ENCODE measurements at regions not wholly inside any gene's neighbourhood (a gene's known extent, or its start where the extent isn't known, plus 50 kb on each side); places are given as distances from the start of the nearest gene placed in this dataset.

DNA sequence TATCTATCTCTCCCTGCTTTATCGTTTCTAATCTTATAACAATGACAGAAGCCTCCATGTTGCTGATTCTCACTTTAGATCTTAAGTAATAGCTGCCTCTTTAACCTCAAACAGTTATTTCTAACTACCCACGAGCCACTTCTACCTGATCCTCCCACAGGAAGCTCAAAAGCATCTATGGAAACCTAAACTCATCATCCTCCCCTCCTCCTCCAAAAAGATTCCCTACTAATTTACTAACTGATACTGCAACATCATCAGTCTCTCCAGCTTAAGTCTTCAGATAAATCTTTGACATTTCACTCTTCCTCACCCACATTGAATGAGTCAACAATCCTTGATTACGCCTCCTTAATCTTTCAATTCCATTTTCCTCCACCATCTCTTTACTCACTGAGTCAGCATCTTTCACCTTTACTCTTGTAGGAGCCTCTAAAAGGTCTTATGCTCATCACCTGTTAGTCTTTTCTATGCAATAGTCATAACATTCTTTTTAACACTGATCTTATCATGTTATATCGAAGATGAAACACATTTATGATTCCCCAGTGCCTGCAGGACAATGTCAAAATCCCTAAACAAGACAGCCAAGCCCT lies 526.7 kb upstream of the CDH4 start:
- DNase-seq = no peak

DNA sequence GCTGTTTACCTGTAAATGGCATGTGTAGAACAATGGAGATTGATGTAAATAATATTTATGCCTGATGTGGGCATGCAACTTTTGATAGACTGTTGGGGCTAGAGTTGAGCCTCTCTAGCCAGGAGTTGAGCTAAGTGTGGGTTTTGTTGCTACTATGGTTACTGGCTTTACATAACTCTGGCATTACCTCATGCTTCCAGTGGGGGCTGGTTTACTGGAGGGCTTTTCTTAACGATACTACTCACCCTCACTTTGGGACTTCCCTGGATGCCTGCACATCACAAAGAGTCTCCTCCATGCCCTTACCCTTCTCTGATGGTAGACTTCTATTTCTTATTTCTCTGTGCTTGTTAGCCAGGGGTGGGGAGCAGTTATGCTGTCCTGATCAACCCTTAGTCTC lies 524.6 kb upstream of the CDH4 start:
- DNase-seq = no peak

DNA sequence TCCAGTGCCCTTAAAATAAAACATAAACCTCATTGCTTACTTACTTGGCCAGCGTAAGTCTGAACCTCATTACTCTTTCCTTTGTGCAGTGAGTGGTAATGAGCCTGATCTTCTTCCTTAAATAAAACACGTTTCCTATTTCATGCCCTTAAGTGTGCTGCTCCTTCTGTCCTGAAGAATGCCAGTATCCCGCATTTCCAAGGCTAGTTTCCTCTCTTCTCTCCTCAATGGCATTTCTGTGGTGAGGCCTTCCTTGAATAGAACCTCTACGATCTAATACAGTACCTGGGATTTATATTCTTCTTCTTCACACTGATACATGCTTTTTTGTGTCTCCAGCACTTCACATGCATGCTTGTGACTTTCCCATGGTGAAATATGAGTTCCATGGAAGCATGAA lies 523.4 kb upstream of the CDH4 start:
- DNase-seq = no peak

DNA sequence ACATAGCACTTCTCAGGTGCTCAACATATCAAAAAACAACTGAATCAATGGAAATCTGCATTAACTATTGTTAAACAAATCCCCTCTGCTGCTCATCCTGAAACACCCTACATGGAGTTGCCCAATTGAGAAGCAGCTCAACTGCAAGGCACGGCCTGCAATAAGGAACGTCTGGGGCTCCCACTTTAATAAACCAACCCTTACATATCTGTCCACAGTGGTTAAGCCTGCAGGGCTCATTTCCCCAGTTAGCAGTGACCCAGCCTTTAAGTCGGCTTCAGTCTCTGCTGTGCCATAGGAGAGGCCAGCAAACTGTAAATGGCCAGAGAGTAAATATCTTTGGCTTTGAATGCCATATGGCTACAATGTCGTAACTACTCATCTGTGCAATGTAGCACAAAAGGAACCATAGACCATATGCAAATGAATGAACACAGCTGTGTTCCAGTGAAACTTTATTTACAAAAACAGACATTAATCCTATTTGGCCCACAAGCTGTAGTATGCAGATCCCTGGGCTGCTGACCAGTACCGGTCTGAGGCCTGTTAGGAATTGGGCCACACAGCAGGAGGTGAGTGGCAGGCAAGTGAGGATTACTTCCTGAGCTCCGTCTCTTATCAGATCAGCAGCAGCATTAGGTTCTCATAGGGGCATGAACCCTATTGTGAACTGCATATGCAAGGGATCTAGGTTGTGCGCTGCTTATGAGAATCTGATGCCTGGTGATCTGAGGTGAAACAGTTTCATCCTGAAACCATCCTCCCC lies 522.7 kb upstream of the CDH4 start:
- no peak for DNase-seq

DNA sequence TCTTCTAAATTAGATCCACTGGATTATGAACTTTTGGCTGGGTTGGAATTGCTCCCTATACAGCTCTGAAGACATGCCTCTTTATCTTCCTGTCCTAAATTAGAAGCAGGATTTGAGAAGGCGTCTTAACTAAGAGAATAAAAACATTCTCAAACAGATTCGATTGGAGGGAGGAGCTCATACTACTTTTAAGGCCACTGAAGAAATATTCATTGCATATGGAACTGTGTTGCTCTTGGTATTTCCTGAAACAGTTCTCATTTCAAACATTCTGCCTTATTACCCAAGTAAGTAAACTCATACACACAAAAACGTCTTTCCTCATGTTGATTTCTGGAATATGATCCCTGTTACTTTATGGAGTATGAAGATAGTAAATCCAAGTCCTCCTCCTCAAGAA lies 519.7 kb upstream of the CDH4 start:
- DNase-seq = no peak

DNA sequence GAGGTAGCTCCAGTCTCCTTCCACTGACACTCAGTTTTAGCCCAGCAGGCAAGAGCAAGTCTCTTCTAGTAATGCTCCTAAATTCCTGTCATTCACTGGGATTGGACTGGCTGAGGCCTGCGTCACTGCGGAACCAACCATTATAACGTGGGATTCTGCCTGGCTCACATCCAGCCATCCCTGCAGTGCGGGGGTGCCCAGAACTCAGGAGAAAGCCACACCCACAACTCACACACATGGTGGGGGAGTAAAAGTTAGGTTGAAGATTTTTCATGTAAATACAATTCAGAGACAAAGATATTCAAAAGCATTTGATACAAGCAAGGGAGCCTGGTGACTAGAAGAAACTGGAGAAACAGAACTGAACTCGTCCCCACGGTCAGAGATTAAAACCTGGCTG lies 504.0 kb upstream of the CDH4 start:
- no peak for DNase-seq

DNA sequence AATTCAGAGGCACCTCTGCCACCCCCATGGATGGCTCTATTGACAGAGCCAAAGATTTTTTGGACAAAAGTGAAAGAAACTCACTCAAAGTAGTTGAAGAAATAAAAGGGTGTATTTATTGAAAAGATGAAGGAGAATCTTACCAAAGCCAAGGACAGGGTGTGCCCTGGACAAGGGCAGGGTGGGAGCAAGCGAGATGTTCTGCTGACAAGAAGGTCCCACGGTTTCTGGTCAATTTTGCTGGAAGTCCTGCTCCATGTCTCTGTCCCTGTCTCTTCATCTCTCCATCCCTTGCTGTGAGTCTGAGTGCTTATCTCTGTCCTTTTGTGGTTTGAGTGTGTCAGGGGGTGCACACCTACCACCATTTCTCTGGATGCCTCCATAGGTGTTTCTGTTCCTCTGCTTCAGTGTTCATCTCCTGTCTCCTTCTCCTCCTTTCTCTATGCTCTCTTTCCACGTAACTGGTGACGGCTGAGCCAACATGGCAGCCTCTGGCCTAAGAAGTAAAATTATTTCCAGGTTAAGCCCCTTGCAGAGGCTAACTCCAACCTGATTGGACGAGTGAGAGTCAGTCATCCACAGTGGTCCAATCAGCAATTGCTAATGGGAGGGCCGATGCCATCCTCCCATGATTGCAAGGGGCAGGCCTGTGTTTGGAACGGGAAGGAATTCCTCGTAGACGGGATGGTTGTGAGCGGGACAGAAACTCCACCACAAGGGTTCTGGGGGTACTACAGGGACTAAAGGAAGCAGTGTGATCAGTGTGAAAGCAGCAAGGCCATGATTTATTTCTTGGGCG lies 502.1 kb upstream of the CDH4 start:
- no peak for DNase-seq

DNA sequence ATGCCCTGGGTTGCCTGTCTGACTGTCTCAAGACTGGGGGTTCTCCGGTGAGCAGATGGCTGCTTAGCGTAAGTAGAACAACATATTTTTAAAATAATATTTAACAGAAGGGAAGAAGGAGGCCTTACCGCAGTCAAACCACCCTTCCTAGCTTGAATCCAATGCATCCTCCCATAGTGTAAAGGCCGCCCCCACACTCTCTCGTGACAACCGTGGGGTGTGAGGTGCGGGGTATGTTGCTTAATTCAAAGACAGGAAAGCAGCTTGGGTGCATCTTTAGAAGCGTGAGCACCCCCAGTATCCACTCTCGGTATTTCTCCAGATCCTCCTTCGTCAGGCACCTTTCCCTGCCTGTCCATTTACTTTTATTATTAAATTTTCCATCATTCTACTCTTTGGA lies 501.2 kb upstream of the CDH4 start:
- no peak for DNase-seq

DNA sequence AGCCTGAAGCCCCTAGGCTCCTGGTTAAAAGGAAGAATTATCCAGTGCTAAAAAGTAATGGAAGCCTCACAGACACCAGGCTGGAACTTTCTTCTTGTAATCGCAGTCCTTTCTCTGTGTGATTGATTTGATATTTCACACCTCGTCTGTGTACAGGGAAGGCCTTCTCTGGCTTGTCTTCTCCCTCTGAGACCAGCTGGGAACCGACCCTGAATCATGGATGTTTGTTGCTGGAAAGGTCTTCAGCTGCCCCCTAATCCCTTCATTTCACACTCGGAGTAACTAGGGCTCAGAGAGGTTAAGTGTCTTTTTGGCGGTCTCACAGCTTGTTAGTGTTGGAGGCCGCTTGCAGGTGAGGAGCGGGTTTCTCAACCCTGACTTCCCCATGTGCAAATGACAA lies 500.2 kb upstream of the CDH4 start:
- DNase-seq = no peak

DNA sequence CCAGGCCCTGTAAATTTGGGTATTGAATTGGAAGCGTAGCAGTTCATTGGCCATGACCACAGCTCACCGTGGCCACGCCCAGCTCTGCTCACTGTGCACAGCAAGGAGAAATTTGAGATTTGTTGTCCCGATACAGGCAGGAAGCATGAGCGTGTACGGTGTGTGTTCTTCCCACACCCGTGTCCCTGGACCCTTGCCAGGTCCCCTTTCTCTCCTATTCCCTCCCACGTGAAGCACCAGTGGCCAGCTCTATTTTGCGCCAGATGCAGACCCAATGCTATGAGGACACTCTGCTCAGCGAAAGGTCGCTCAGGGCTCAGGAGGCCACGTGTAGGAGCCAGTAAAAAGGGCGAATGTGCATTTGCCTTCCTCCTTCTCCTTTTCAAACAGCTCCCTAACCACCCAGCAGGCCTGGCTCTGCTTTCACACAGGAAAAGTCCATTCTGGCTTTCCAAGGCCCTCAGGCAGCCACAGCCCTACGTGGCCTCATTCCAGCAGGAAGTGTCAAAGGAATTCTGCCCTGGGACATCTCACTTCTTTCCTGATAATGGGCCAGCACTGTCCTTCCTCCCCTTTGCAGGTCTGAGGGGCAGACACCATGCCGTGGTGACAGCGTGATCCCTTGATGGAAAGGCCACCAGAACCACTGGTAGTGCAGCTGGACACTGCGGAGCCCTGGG lies 499.2 kb upstream of the CDH4 start:
- DNase-seq = no peak

DNA sequence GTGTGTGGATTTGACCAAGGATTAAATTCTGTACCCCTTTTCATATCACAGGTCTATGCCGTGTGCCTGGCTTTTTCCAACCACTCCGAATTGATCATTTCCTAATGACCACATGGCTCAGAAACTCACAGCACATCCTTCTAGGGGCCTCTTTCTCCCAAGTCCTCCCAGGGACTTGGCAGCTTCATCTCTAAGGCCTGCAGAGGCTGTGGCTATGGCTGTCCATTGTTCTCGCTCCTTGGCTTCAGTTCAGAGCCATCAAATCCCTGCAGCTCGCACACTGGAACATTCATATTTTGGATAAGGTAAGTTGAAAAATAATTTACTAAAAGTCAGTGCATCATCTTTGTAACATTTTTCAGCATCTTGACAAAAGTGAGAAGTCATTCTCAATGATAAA lies 497.2 kb upstream of the CDH4 start:
- DNase-seq = no peak

DNA sequence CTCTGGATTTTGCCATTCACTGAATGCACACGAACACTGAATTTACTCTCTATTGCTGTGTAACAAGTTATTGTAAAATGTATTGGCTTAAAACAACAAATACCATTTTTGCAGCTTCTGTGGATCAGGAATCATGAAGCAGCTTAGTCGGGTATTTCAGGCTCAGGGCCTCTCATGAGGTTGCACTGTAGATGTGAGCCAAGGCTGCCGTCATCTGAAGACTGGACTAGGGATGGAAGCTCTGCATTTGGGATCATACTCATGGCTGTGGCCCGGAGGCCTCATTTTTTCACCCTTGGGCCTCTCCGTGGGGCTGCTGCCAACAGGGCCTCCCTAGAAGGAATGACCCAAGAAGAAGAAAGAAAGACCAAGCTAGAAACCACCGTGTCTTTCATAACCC lies 492.4 kb upstream of the CDH4 start:
- no peak for DNase-seq

DNA sequence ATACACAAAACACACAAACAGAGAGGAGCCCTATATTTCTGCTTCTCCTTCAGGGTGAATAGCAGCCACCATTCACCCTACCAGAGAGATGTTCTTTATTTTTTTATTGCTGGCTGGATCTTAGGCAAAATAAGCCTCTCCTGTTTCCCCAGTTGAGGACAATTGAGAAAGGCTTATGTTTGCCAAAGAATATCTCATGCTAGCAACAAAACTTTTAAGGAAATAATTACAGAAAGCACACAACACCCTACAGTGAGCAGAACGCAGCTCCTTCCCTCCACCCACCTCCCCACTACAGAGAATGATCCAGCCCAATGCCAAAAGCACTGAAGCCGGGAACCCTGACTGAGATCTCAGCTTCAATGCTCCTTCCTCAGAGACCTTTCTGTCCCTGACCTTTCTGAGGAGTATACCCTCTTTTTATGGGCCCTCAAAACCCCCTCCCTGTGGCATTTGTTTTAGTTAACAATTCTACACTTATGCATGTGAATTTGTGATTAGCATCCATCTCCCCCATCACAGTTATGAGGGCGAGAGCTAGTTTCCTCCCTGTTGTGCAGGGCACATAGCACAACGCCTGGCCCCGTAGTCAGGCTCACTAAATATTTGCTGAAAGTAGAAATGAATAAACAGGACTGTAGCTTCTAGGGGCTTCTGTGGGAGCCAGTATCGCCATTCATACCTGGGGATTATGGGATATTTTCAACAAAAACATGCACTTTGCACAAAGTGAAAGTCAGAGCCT lies 491.6 kb upstream of the CDH4 start:
- no peak for DNase-seq

DNA sequence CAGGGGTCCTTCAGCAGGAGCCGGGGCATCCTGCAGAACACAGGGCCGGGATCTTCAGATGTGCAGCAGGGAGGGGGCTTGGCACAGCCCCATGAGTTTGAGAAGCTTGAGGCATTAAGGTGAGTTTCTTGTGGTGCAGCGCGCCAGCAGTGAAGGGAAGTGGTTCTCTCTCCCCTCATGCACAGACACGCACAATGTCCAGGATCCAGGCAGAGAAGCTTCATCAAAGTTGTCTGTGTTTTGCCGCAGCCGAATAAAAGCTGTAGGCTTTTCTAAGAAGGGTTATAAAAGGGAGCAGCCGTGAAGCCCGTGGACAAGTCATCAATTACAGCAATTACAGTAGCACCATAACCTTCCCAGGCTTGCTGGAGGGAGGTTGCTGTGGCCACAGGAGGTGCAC lies 491.0 kb upstream of the CDH4 start:
- DNase-seq = no peak

DNA sequence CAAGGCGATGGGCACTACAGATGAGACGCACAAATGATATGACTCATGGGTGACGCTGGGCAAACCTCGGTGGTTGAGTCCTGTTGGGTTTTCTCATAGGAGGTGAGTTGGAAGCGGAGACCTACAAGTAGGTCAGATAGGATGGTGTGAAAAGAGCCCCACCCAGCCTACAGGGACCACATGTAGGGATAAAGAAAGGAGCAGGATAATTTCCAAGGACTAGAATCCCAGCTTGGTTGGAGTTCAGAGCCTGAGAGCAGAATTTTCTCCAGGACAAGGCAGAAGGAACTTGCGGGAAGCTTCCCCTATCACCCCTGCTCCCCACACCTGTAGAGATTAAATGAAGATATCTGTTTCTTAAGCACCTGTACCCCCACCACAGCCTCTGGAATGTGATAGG lies 489.7 kb upstream of the CDH4 start:
- no peak for DNase-seq

DNA sequence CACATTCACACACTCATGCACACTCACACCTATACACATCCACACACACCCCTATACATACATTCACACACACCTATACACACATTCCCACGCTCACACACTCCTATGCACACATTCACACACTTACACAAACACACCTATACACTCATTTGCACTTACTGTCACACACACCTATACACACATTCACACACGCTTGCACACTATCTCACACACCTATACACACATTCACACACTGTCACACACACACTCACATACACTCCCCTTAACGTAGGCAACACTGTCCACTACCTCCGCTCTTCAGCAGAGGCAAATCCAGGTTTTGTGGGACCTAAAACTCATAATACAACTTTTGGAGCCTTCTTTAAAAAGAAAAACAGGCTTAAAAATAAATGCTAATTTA lies 487.7 kb upstream of the CDH4 start:
- no peak for DNase-seq

DNA sequence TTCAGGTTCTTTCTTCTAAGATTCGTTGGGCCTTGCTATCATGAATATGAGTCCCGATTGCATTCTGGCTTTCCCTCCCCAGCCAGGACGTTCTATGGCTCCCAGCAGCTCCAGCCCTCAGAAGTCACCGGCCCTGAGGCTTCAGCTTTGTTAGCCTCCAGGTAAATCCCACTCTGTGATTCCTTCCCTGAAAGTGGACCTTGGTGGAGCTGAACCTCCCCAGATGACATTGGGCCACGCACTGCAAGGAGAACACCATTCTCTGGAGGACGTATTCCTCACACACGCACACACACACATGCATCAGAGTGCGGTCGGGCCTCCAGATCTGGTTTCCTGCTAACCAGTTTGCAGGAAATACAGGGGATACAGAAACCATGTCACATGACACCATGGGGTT lies 487.3 kb upstream of the CDH4 start:
- DNase-seq = no peak

DNA sequence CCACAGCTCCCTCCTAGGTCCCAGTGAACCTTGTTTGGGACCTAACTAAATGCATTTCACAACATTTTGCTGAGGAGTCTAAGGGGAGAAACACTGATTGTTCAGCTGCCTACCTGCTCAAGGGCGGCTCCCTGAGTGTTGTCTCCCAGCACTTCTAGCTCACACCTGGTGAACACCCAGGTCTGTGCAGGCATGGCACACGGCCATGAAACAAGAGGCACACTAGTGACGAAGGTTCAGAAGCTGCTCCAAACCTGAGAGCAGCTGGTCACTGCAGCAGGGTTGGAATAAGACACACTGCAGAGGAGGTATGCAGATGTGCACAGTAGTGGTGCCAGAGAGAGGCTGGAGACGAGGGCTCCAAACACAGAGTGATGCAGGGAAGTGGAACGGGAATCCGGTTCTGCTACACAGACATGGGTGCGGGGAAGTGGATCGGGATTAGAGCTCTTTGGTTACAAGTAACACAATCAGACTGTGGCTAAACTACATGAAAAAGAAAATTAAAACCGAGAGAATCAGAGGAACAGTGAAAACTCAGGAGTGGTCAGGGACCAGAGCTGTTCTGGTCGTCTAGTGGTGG lies 486.1 kb upstream of the CDH4 start:
- DNase-seq = no peak

DNA sequence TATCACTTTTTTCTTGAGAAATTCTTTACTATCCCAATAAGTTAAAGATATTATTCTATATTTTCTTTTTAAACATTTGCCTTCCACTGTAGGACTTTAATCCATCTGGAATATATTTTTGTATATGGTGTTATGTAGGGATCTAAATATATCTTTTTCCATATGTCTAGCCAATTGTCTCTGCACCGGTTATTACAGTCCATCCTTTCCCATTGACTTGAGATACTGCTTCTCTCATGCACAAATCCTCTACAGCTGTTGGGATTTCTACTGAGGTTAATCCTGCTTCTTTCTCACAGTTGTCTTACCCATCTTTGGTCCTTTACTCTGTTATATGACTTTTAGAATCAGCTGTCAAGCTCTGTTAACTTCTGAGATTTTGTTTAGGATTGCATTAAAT lies 483.8 kb upstream of the CDH4 start:
- no peak for DNase-seq

DNA sequence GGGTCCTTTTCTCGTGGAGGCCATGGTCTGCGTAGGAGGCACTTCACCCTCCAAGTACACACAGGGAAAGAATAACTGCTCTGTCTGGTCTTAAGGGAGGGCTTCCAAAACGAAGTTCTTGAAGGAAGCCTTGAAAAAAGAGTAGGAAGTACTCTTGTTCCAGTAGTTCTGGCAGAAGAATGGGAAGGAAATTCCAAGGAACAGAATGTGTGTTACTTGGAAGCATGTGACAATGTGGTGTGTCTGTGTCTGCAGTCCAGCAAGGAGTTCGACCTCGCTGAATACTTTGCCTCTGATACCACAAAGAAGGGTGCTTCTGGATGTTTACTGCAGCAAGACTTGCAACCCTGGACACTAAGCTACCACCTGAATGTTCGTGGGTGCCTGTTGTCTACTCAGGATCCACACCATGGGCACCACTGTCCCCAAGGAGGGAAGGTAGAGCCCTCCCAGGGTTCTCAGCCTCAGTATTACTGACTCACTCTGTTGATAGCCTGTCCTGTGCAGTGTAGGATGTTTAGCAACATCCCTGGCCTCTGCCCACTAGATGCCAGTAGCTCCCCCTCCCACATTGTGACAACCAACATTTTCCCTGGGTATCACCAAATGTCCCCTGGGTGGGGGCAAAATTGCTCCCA lies 471.6 kb upstream of the CDH4 start:
- no peak for DNase-seq

DNA sequence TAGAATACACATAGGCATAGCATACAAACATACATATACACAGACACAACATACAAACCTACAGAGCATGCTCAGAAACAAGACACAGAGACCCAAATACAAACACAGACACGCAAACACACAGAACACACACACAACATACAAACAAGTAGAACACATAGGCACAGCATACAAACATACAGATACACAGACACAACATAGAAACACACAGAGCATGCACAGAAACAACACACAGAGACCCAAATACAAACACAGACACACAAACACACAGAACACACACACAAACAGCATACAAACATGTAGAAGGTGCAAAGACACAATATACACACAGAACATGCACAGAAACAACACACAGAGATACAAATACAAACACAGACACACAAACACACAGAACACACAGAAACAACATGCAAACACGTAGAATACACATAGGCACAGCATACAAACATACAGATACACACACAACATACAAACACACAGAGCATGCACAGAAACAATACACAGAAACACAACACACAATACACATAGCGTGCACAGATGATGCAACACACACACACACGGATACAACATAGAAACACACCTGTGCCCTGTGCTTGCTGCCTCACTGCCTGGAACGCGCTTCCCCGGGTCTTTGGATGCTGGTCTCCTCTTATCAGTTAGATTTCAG lies 469.0 kb upstream of the CDH4 start:
- no peak for DNase-seq

DNA sequence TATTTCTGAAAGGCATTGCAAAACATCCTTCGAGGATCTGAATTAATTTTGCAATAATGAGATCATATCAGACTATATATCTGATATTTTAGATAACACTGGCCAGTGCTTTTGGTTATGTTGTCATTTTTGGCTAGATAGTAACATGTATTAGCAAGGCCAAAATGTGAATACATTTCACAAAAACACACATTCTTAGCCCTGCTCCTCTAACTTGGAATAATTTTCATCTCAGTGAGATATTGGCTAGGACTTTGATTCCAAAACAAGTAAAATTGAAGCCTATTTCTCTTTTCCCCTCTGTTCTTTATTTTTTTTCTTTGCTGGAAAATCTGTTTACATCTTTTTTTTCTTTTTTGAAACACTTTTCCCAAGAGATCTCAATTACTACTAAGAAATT lies 466.8 kb upstream of the CDH4 start:
- DNase-seq = no peak
